GM06990 (cell line): ENCODE measurements at regions not wholly inside any gene's neighbourhood (a gene's known extent, or its start where the extent isn't known, plus 50 kb on each side); places are given as distances from the start of the nearest gene placed in this dataset.

ENCODE experiments used
- DNase-seq: peaks from one replicate; pipeline ENCODE4 v3.0.0-alpha.2; 2011; ENCODE audit not compliant: insufficient read length; ENCODE audit errors: extremely low read depth
- H3K27me3 ChIP-seq: replicated peaks from 2 replicates; pipeline ENCODE4 v1.6.0; 2011; ENCODE audit warnings: low read length; ENCODE audit not compliant: control insufficient read depth, insufficient read depth
- H3K36me3 ChIP-seq: 2 replicates; pipeline ENCODE4 v1.5.1; 2011; ENCODE audit warnings: low read length; ENCODE audit not compliant: control insufficient read depth, insufficient read depth
- H3K4me3 ChIP-seq: replicated peaks from 2 replicates; pipeline ENCODE4 v1.5.1; 2011; ENCODE audit warnings: low read depth, mild to moderate bottlenecking, control low read depth, low read length
- CTCF ChIP-seq: IDR thresholded peaks from 2 replicates; pipeline ENCODE4 v1.5.1; 2011; ENCODE audit warnings: low read length, control low read depth, mild to moderate bottlenecking, inconsistent platforms; ENCODE audit not compliant: insufficient read depth, poor library complexity, severe bottlenecking

GRCh38 chr4:8700531-8700930 is 108.0 kb downstream of the CPZ start:
- TF ChIP-seq CTCF, result no peak
- no peak overlapping the region for H3K4me3 ChIP-seq
- H3K27me3 ChIP-seq, result no peaks in the 10 kb centered on the region
- no peaks in the 10 kb centered on the region for H3K36me3 ChIP-seq
- DNase-seq, result no peak

GRCh38 chr4:8699479-8700145 is 107.0 kb downstream of the CPZ start:
- no peak for TF ChIP-seq CTCF
- no peak overlapping the region for H3K4me3 ChIP-seq
- no peaks in the 10 kb centered on the region for H3K36me3 ChIP-seq
- no peaks in the 10 kb centered on the region; the same call in 1 of the 2 replicates for H3K27me3 ChIP-seq
- DNase-seq, result no peak

- Histone ChIP-seq H3K27me3 (no peaks in the 10 kb centered on the region; the same call in 1 of the 2 replicates), H3K4me3 (no peak overlapping the region), H3K36me3 (no peaks in the 10 kb centered on the region)
- no peak for TF ChIP-seq CTCF
- no peak for DNase-seq
Observed at GRCh38 chr4:8699063-8699385, 106.5 kb downstream of the CPZ start.

DNA sequence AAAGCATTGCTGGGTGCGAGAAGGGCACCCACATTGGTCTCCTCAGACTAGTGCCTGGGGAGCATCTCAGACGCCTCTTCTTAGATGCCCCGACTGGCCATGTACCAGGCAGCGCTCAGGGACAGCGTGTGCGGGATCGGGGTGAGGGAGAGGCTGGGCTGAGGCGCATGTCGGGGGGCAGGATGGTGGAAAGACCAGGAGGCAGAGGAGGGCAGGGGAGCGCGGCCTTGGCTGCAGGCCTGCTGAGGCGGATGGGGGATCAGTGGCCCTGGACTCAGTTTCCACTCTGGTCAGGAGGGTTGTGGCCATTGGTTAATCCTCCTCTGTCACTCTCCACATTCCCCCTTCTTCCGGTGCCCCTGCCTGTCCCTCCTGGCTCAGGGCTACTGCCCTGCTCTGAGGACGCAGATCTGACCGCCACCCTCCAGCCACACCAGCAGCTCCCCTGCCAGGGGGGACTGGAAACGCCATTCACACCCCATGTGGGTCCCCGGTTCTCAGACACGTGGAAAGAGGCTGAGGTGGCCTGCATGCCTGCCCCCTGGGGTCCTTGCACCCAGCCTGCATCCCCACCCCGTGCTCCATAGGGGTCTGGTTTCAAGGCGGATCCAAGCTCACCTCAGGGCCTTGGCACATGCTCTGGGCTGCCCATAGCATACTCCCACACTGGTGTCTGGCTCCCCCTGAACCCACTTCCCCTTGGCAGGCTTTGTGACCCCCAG is 105.9 kb downstream of the CPZ start:
- TF ChIP-seq CTCF, result no peak
- no peak overlapping the region for H3K4me3 ChIP-seq
- no peaks in the 10 kb centered on the region for H3K36me3 ChIP-seq
- no peak for DNase-seq
- no peaks in the 10 kb centered on the region; the same call in 1 of the 2 replicates for H3K27me3 ChIP-seq

DNA sequence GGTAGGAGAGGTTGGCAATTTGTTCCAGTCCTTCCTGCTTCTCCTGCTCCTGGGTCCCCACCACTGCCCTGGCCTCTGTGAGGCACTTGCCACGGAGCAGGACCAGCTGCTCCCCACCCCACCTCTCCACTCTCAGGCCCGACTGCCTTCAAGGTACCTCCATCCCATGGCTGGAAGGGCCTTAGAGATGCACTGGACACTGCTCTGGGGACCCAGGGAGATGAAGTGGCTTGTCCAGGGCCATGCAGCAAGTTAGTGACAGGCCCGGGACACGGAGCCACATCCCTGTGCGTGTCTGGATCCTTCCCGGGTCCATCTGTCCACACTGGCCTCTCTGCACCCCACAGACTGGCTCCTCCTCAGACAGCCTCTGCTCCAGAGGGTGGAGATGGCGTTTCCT is 105.3 kb downstream of the CPZ start:
- no peak for TF ChIP-seq CTCF
- H3K36me3 ChIP-seq, result no peaks in the 10 kb centered on the region
- H3K27me3 ChIP-seq, result no peaks in the 10 kb centered on the region; the same call in 1 of the 2 replicates
- no peak overlapping the region for H3K4me3 ChIP-seq
- no peak for DNase-seq
